NCI-H82 (cell line): ENCODE measurements at regions not wholly inside any gene's neighbourhood (a gene's known extent, or its start where the extent isn't known, plus 50 kb on each side); places are given as distances from the start of the nearest gene placed in this dataset.

ENCODE experiments used
- DNase-seq: peaks from one replicate; lab custom pipeline; 2025; lab: John Stamatoyannopoulos, UW

GRCh38 chr3:158970006-158970405, 168.2 kb downstream of the MFSD1 start:
- no peak for DNase-seq

- DNase-seq, result peak; percentile 30
These were observed 173.1 kb downstream of the MFSD1 start for GRCh38 chr3:158974904-158975303.

GRCh38 chr3:158976966-158977365, 175.1 kb downstream of the MFSD1 start:
- DNase-seq, result no peak

GRCh38 chr3:158977497-158977896, 175.6 kb downstream of the MFSD1 start:
- DNase-seq, result no peak

- DNase-seq, result no peak
These were observed 181.6 kb downstream of the MFSD1 start for GRCh38 chr3:158983216-158984099.

- DNase-seq, result peak; percentile 88
These were observed 189.4 kb downstream of the MFSD1 start for GRCh38 chr3:158991146-158991705.

- DNase-seq, result no peak
These were observed 190.6 kb downstream of the MFSD1 start for GRCh38 chr3:158992463-158992862.

GRCh38 chr3:158994386-158994785, 192.5 kb downstream of the MFSD1 start:
- DNase-seq, result no peak

GRCh38 chr3:159001711-159002110, 199.9 kb downstream of the MFSD1 start:
- DNase-seq, result no peak

GRCh38 chr3:159005137-159005536, 203.3 kb downstream of the MFSD1 start:
- peak; percentile 83 for DNase-seq

- peak; percentile 14 for DNase-seq
These were observed 205.5 kb downstream of the MFSD1 start for GRCh38 chr3:159007331-159007730.

- peak; percentile 42 for DNase-seq
These were observed 206.5 kb downstream of the MFSD1 start for GRCh38 chr3:159008401-159008800.

GRCh38 chr3:159018341-159018740, 216.5 kb downstream of the MFSD1 start:
- DNase-seq, result no peak

GRCh38 chr3:159025733-159026132, 223.9 kb downstream of the MFSD1 start:
- no peak for DNase-seq

- no peak for DNase-seq
These were observed 224.7 kb downstream of the MFSD1 start for GRCh38 chr3:159026510-159026909.

GRCh38 chr3:159028706-159029105, 226.9 kb downstream of the MFSD1 start:
- no peak for DNase-seq

- DNase-seq, result no peak
These were observed 227.6 kb downstream of the MFSD1 start for GRCh38 chr3:159029306-159030026.

GRCh38 chr3:159030138-159030670, 228.3 kb downstream of the MFSD1 start:
- DNase-seq, result no peak

- DNase-seq, result no peak
These were observed 229.2 kb downstream of the MFSD1 start for GRCh38 chr3:159030886-159031679.

- no peak for DNase-seq
These were observed 230.5 kb downstream of the MFSD1 start for GRCh38 chr3:159032311-159032710.

GRCh38 chr3:159038405-159038804, 236.6 kb downstream of the MFSD1 start:
- DNase-seq, result no peak

GRCh38 chr3:159039286-159039685, 237.4 kb downstream of the MFSD1 start:
- DNase-seq, result no peak
